Skeletal muscle cell (primary cell): ENCODE measurements at regions not wholly inside any gene's neighbourhood (a gene's known extent, or its start where the extent isn't known, plus 50 kb on each side); places are given as distances from the start of the nearest gene placed in this dataset.
"Not testable (repeated sequence)": the region's sequence is repeated elsewhere in the genome, so short reads cannot be mapped to it uniquely, and the experiment has no call there.

Experiments
- DNase-seq: peaks from one replicate; pipeline ENCODE4 v3.0.0-alpha.2; 2010; ENCODE audit warnings: low read depth
- H3K4me3 ChIP-seq: 2 replicates; pipeline ENCODE4 v1.5.1; 2011; ENCODE audit warnings: low read depth, mild to moderate bottlenecking, control low read depth, low read length, moderate library complexity

- DNase-seq: peak; percentile 96
- H3K4me3 ChIP-seq: no peak overlapping the region
Measured at GRCh38 chr5:38607396-38607795, 51.0 kb upstream of the LIFR start.

GRCh38 chr5:38607930-38608564 is 51.6 kb upstream of the LIFR start:
- DNase-seq: no peak
- no peak overlapping the region for H3K4me3 ChIP-seq

DNA sequence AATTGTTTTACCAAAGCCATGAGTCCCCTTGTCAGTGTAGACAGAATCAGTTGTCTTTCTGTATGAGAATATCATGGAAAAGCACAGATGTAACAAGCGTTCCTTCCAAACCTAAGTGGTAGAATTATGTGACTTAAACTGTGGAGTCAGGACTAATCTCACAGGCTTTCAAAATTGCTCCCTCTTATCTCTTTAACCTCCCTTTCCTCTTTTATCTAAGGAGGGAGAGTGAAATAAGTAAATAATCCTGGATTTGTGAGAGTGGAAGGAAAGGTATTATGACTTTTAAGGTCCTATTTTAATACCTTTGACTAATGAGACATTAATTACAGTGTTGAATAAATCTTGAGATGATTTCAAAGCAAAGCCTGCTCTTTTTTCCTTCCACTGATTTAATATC is 52.4 kb upstream of the LIFR start:
- no peak for DNase-seq
- H3K4me3 ChIP-seq: no peak overlapping the region

DNA sequence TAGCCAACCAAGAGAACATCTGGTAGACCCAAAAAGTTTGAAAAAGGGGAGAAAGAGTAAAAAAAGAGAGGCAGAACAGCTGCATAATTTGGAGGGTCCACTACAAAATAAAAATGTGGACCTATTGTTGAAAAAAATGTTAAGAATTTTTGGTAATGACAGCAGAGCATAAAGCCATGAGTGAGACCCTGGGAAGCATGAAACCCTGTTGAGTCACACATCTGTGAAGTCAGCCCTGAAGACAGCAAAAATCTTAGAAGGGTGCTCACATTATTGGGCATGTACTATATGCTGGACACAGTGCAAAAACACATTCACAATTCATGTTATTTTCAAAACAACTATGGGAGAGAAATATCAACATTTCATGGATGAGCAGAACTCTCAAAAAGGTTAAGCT is 56.4 kb upstream of the LIFR start:
- DNase-seq: no peak
- H3K4me3 ChIP-seq: no peak overlapping the region

DNA sequence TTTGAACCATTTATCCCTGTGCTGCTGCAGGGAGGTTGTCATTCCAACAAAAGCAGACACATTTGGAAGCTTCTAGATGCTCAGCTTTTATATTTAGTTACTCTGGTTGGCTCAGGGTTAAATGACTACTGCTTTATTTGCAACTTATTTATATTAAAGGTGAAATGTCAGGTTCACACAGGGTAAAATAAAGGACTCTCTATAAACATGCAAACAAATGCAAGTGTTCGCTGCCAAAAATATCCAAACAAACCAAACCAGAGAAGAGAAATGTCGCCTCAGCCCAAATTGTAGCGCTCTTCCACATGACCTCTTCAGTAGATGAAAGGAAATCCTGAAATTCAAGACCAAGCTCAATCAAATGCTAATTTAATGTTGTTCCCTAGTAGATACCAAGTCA is 57.0 kb upstream of the LIFR start:
- no peak for DNase-seq
- no peak overlapping the region for H3K4me3 ChIP-seq

GRCh38 chr5:38613992-38614836 is 57.8 kb upstream of the LIFR start:
- no peak overlapping the region for H3K4me3 ChIP-seq
- no peak for DNase-seq

- DNase-seq: no peak
Measured at GRCh38 chr5:38615042-38615441, 58.6 kb upstream of the LIFR start.

GRCh38 chr5:38615981-38616451 is 59.6 kb upstream of the LIFR start:
- H3K4me3 ChIP-seq: no peak overlapping the region
- no peak for DNase-seq

More at GRCh38 chr5:38615042-38615441, 58.6 kb upstream of the LIFR start:
- no peak overlapping the region for H3K4me3 ChIP-seq

GRCh38 chr5:38618154-38618553 is 61.7 kb upstream of the LIFR start:
- H3K4me3 ChIP-seq: no peak overlapping the region
- no peak for DNase-seq

DNA sequence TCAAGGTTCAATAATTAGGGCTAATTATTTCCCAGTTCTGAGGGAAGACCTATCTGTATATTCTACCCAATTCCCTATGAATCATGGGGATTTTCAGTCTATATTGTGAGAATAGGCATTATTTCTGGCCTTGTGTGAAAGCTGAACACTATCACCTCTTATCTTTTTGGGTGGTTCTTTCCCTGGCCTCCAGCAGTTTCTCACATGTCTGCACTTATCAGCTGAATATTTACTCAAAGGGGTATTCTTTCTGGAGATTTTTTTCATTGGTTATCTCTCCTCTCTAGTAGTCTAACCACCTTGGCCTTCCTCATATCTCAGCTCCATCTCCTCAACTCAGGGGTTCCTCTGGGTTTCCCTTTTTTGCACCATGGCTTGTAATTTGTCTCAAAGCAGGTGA is 64.9 kb upstream of the LIFR start:
- no peak overlapping the region for H3K4me3 ChIP-seq
- no peak for DNase-seq

DNA sequence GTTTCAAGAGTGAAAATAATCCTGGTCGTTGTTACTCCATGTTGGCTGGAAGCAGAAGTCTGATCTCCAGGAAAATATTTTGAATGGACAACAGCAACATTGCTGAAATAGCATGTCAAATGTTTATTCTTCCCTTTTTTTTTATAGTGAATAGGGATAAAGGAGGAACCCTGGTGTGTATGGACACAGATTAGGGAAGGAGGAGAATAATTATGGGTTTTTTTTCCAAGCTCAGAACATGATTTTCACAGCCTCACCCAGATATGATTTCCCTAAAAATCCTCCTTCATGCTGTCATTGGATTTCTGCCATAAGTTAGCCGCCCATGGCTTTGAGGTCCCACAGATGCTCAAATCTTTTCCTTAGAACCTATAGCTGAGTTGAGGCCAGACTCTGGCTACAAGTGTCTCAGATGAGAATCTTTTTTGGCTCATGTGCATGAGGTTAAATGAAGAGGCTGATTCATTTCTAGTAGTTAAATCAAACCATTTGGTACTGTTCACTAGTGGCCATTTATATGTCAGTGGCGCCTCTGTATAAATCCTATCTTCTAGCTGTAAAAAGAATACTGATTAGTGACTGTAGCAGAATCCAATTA is 65.5 kb upstream of the LIFR start:
- no peak for DNase-seq

DNA sequence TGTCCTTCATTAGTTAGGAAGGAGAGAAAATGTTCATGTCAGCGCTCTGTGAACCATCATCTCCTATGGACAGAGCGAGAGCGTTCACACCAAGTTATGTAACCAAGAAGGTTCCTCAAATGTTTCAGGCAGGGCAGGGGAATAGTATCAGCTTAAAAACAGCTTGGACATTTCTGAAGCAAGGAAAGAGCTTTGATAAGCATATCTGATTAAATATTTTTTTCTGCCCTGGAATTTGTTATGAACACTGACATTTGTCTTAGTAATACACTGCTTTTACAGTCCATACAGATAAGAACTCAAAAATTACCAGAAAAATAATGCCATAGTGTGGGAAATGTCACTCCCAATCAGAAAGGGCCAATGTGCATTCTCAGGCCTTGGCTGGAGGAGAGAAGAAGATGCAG is 66.3 kb upstream of the LIFR start:
- DNase-seq: no peak
- no peak overlapping the region for H3K4me3 ChIP-seq

More for the DNA sequence above, 65.5 kb upstream of the LIFR start:
- H3K4me3 ChIP-seq: no peak overlapping the region

GRCh38 chr5:38624541-38624940 is 68.1 kb upstream of the LIFR start:
- DNase-seq, H3K4me3 ChIP-seq: not testable (repeated sequence)

GRCh38 chr5:38631376-38631775 is 74.9 kb upstream of the LIFR start:
- not testable (repeated sequence) for DNase-seq, H3K4me3 ChIP-seq

GRCh38 chr5:38634568-38635369 is 78.3 kb upstream of the LIFR start:
- no peak overlapping the region for H3K4me3 ChIP-seq
- no peak for DNase-seq

DNA sequence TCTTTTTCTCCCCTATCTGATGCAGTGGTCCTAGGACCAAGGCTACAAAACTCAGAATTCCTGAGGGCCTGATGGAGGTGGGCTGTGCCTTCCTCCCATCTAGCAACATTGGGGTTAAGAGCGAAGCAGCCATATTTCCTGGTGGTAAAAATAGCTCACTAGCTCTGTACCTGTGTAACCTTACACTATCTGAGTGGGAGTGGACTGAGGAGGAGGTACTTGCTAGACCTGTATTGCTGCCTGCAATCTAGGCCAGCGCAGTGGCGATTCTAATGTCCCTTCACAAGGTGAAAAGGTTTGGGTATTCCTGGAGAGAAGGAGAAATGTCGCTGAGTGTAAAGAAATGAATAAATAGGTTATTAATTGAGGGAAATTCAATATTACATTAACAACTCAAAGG is 80.2 kb upstream of the LIFR start:
- no peak overlapping the region for H3K4me3 ChIP-seq

DNA sequence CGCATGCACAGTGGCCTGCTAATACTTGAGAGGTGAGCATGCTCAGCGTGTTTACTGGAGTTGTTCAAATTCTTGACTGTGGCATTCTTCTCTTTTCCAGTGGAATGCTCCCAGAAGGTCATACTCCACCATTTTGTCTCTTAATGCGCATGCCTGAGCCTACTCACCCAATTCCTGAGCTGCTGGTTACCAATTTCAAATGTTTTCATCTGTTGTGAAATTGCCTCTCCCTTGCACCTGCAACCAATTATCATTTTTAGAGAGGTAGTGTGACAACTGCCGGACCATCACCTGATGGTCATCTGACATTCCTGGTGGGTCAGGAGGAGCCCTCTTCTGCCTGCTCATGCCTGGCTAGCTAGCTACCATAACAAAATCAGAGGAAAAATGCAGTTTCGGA is 82.2 kb upstream of the LIFR start:
- DNase-seq: no peak
- H3K4me3 ChIP-seq: no peak overlapping the region

More for the DNA sequence above, 80.2 kb upstream of the LIFR start:
- no peak for DNase-seq

DNA sequence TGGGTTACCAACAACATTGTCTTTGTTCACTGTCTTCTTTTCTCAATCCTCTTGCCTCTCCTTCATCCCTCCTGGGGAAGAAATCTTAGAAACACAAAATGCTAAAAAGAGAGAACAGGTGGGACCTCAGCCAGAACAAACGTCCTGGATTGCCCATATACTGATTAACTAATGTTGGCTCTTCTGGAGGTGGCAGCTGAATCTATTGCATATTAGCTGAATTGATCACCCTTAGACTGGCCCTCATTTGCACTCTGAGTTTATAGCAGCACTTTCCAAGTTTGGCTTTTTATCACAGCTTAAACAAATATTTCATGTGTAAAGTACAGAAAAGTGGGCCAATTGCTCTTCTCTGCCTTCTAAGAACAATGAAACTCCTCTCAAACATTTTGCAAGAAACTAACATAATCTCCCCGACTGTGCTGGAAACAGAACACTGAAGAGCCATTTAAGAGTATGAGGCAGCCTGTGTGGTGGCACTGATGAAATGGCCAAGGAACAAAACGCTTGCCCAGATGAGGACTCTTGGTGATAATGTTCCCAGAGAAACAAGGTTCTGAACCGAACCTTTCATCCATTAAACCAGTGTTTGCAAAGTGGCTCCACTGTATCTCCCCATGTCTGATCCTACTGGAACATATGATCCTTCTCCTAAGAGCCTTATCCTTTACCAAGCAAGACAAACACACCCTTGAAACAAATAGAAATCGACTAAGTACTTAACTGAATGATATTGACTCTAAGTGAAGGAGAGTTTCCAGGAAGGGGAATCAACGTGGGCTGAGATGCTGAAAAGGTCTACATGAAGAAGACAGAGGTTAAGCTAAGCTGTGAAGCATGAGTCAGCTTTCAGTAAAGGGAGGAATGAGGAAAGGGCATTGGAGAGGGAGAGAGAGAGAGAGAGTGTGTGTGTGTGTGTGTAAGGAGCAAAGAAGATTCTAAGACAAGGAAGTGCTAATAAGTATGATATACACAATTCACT is 83.2 kb upstream of the LIFR start:
- DNase-seq: peak; percentile 41

GRCh38 chr5:38641003-38641402 is 84.6 kb upstream of the LIFR start:
- peak; percentile 6 for DNase-seq
- H3K4me3 ChIP-seq: no peak overlapping the region

More for the DNA sequence above, 83.2 kb upstream of the LIFR start:
- H3K4me3 ChIP-seq: no peak overlapping the region
